Spinal cord (tissue), 9 donors: ENCODE measurements at regions not wholly inside any gene's neighbourhood (a gene's known extent, or its start where the extent isn't known, plus 50 kb on each side); places are given as distances from the start of the nearest gene placed in this dataset.
A peak's percentile ranks its signal among the peaks of the same experiment; 100 is the strongest.

Source experiments
- DNase-seq, 6 donors: peaks; one replicate each; pipeline versions ENCODE4 v3.0.0 to v3.0.0-alpha.2; 2013 to 2015; ENCODE audit warnings: low spot score in 6 of 6, low read depth in 4 of 6
- H3K27ac ChIP-seq: one replicate; pipeline ENCODE4 v1.5.1; 2013; ENCODE audit warnings: low read depth, low read length, control low read depth
- H3K27me3 ChIP-seq: one replicate; pipeline ENCODE4 v1.6.1; 2013; ENCODE audit warnings: low read length; ENCODE audit not compliant: control insufficient read depth, insufficient read depth
- H3K36me3 ChIP-seq: one replicate; pipeline ENCODE4 v1.6.1; 2013; ENCODE audit warnings: low read length; ENCODE audit not compliant: control insufficient read depth, insufficient read depth
- H3K4me1 ChIP-seq: one replicate; pipeline ENCODE4 v1.6.1; 2013; ENCODE audit warnings: low read length; ENCODE audit not compliant: control insufficient read depth, insufficient read depth
- H3K4me3 ChIP-seq: one replicate; pipeline ENCODE4 v1.5.1; 2013; ENCODE audit warnings: low read depth, low read length, control low read depth
- H3K9me3 ChIP-seq: one replicate; pipeline ENCODE4 v1.6.1; 2013; ENCODE audit warnings: low read length; ENCODE audit not compliant: control insufficient read depth, insufficient read depth
- WGBS: methylation state at CpG from one replicate; pipeline ENCODE4 v1.1.5; 2013; ENCODE audit warnings: missing lambda C conversion rate; ENCODE audit not compliant: insufficient coverage; 5-methylcytosine and 5-hydroxymethylcytosine counted together
- donor health status: healthy.

DNA sequence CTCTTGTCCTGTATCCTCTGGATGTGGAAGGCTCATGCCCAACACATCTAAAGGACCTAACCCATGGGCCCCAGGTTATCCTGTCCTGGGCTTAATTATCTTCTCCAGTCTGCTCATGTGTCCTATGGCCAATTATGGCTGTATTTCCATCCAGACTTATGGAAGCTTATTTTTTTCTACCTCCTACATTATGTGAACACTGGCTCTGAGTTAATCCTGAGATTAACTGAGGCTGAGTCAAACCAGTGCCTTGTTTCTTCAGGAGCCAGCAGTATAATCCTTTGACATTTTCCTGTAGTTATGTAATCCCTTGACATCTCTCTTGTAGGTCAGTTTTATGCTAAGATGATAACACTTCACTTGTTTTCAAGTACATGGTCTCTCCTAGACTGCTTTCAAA is 213.6 kb downstream of the PMAIP1 start:
- Histone ChIP-seq H3K36me3 (no peaks in the 10 kb centered on the region), H3K27ac (no peak overlapping the region), H3K4me3 (no peak overlapping the region), H3K27me3 (no peaks in the 10 kb centered on the region), H3K4me1 (no peaks in the 10 kb centered on the region), H3K9me3 (no peaks in the 10 kb centered on the region)
- DNase-seq = no peak

GRCh38 chr18:60112369-60112768 is 212.6 kb downstream of the PMAIP1 start:
- H3K27ac ChIP-seq = no peak overlapping the region
- no CpG with 5 or more reads among the region's 5 CpGs for WGBS
- H3K27me3 ChIP-seq = no peaks in the 10 kb centered on the region
- no peaks in the 10 kb centered on the region for H3K9me3 ChIP-seq
- no peak for DNase-seq
- H3K4me3 ChIP-seq = no peak overlapping the region
- H3K36me3 ChIP-seq = no peaks in the 10 kb centered on the region
- H3K4me1 ChIP-seq = no peaks in the 10 kb centered on the region

GRCh38 chr18:60111525-60111924 is 211.7 kb downstream of the PMAIP1 start:
- no peak overlapping the region for H3K4me3 ChIP-seq
- no peaks in the 10 kb centered on the region for H3K4me1 ChIP-seq
- H3K27ac ChIP-seq = no peak overlapping the region
- no peaks in the 10 kb centered on the region for H3K9me3 ChIP-seq
- WGBS = no CpG with 5 or more reads among the region's 2 CpGs
- H3K27me3 ChIP-seq = no peaks in the 10 kb centered on the region
- no peak for DNase-seq
- H3K36me3 ChIP-seq = no peaks in the 10 kb centered on the region

DNA sequence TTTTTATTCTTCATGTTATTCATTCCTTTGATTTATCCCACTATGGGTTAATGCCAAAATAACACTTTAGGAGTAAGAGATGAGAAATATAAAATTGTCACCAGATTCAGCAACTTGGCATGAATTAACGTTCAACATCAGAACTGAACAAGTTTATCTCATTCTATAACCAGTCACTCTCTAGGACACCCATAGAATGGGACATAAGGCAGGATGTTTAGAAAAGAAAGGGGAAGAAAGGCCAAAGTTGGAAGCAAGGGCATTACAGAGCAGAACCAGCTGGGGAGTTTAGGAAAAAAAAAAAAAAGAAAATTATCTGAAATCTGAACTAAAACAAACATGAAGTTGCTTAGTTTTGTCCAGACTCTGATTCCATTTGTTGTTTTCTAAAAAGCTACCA is 211.0 kb downstream of the PMAIP1 start:
- H3K4me1 ChIP-seq = no peaks in the 10 kb centered on the region
- WGBS = no CpG with 5 or more reads among the region's 1 CpG
- no peak for DNase-seq

GRCh38 chr18:60100778-60101177 is 201.0 kb downstream of the PMAIP1 start:
- Histone ChIP-seq H3K4me1 (no peaks in the 10 kb centered on the region), H3K4me3 (no peak overlapping the region), H3K36me3 (no peaks in the 10 kb centered on the region), H3K27ac (no peak overlapping the region), H3K9me3 (no peaks in the 10 kb centered on the region), H3K27me3 (no peaks in the 10 kb centered on the region)
- WGBS = 80% methylated on average over 2 of the region's 3 CpGs
- DNase-seq = no peak

More for the DNA sequence above, 211.0 kb downstream of the PMAIP1 start:
- H3K27ac ChIP-seq = no peak overlapping the region
- H3K4me3 ChIP-seq = no peak overlapping the region
- no peaks in the 10 kb centered on the region for H3K9me3 ChIP-seq
- H3K27me3 ChIP-seq = no peaks in the 10 kb centered on the region
- H3K36me3 ChIP-seq = no peaks in the 10 kb centered on the region

GRCh38 chr18:60099709-60100108 is 199.9 kb downstream of the PMAIP1 start:
- no peaks in the 10 kb centered on the region for H3K9me3 ChIP-seq
- no CpG with 5 or more reads among the region's 2 CpGs for WGBS
- H3K36me3 ChIP-seq = no peaks in the 10 kb centered on the region
- H3K27me3 ChIP-seq = no peaks in the 10 kb centered on the region
- no peak overlapping the region for H3K27ac ChIP-seq
- no peaks in the 10 kb centered on the region for H3K4me1 ChIP-seq
- peak in 1 of 6 donors; percentile 32 for DNase-seq
- no peak overlapping the region for H3K4me3 ChIP-seq

GRCh38 chr18:60096428-60096827 is 196.6 kb downstream of the PMAIP1 start:
- H3K27me3 ChIP-seq = no peaks in the 10 kb centered on the region
- no peak for DNase-seq
- no peak overlapping the region for H3K27ac ChIP-seq
- H3K36me3 ChIP-seq = no peaks in the 10 kb centered on the region
- no peak overlapping the region for H3K4me3 ChIP-seq
- H3K9me3 ChIP-seq = no peaks in the 10 kb centered on the region
- H3K4me1 ChIP-seq = no peaks in the 10 kb centered on the region
- WGBS = no CpG with 5 or more reads among the region's 1 CpG

GRCh38 chr18:60092073-60092472 is 192.3 kb downstream of the PMAIP1 start:
- Histone ChIP-seq H3K27me3 (no peaks in the 10 kb centered on the region), H3K36me3 (no peaks in the 10 kb centered on the region), H3K27ac (no peak overlapping the region), H3K4me1 (no peaks in the 10 kb centered on the region), H3K9me3 (no peaks in the 10 kb centered on the region), H3K4me3 (no peak overlapping the region)
- DNase-seq = no peak

- no peaks in the 10 kb centered on the region for H3K27me3 ChIP-seq
- WGBS = 17% methylated on average over 1 of the region's 7 CpGs
- no peaks in the 10 kb centered on the region for H3K36me3 ChIP-seq
- H3K4me1 ChIP-seq = no peaks in the 10 kb centered on the region
- peak in 1 of 6 donors; percentile 6 for DNase-seq
- H3K4me3 ChIP-seq = no peak overlapping the region
- H3K9me3 ChIP-seq = no peaks in the 10 kb centered on the region
- no peak overlapping the region for H3K27ac ChIP-seq
These were observed 190.4 kb downstream of the PMAIP1 start for GRCh38 chr18:60090170-60090569.

DNA sequence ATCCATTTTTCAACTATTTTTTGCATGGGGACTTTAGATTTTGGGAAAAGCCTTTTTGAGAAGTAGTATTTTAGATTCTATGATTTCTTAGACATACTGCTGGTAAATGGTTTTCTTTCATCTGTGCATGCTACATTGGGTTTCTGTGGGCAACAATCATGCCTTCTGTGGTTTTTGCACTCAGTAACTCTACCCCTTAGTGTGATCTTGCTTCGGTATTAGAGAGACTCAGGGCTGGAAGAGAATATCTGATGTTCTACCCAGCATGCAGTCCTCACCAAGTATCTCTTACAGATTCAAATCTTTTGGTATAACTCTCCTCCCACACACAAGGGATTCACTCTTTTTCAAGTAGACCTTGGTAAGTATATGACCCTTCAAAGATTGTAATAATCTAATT is 183.0 kb downstream of the PMAIP1 start:
- Histone ChIP-seq H3K36me3 (no peaks in the 10 kb centered on the region), H3K4me1 (no peaks in the 10 kb centered on the region), H3K27me3 (no peaks in the 10 kb centered on the region), H3K27ac (no peak overlapping the region), H3K4me3 (no peak overlapping the region), H3K9me3 (no peaks in the 10 kb centered on the region)
- no peak for DNase-seq
- no CpG with 5 or more reads among the region's 1 CpG for WGBS
